ENCODE measurements at regions not wholly inside any gene's neighbourhood (a gene's known extent, or its start where the extent isn't known, plus 50 kb on each side); places are given as distances from the start of the nearest gene placed in this dataset.
"Not testable (repeated sequence)": the region's sequence is repeated elsewhere in the genome, so short reads cannot be mapped to it uniquely, and the experiment has no call there.

DNA sequence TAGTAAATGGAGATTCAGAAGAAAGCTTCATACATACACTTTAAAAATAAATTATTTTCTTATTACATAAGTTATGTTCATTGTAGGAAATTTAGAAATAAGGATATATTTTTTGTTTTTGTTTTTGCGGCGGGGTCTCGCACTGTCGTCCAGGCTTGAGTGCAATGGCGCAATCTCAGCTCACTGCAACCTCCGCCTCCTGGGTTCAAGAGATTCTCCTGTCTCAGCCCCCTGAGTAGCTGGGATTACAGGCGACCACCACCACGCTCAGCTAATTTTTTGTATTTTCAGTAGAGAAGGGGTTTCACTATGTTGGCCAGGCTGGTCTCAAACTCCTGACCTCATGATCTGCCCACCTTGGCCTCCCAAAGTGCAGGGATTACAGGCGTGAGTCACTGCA is 71.7 kb upstream of the TSC22D2 start:
- H3K4me3 Mint-ChIP-seq; DNase-seq; ATAC-seq (ENCODE audit: low read depth); H3K9me3 Mint-ChIP-seq; H3K27ac Mint-ChIP-seq; POLR2A ChIA-PET; H3K4me1 Mint-ChIP-seq; H3K36me3 Mint-ChIP-seq: not testable (repeated sequence)
- H3K27me3 Mint-ChIP-seq: peaks cover 23% of the 10 kb centered on the region

DNA sequence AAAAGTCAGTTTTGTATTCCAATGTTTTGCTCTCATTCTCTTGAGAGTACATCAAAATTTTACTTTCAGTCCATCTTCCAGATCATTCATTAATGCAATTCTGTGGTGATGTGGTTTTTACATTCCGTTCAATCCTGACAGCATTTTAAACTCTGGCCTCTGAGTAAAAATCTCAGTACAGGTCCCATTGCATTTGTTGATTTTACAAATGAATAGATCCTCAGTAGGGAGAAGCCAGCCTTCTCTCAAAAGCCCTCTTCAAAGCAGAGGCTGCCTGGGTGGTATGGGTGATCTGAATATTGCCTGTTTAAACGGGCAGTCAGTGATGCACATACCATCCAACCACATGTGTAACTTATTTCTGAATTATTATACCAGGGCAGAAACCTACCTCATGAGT is 72.5 kb upstream of the TSC22D2 start:
- Mint-ChIP-seq H3K27ac (no peak overlapping the region), H3K36me3 (no peaks in the 10 kb centered on the region), H3K4me3 (no peak overlapping the region), H3K4me1 (no peaks in the 10 kb centered on the region), H3K27me3 (peaks cover 24% of the 10 kb centered on the region), H3K9me3 (peaks cover 3% of the 10 kb centered on the region)
- ATAC-seq (ENCODE audit: low read depth) (no peak), DNase-seq (no peak)
- POLR2A ChIA-PET: no interaction called here

DNA sequence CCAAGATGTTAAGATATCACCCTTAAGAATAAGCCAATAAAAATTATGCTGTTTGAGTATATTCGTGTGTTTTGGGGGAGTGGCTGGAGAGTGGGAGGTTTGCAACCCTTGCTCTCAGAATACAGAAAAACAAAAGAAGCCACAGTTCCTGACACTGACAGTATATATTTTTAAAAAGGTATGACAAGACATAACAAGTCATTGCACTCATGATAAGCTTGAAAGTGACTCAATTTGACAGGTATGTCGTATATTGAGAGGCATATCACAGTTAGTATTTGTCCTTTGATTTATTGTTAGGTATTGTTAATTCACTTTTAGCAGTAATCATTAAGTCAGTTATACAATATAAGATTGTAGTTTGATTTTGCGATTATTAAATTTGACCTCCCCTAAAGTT is 73.1 kb upstream of the TSC22D2 start:
- H3K9me3 Mint-ChIP-seq: peaks cover 3% of the 10 kb centered on the region
- ATAC-seq (ENCODE audit: low read depth): no peak
- POLR2A ChIA-PET: no interaction called here

DNA sequence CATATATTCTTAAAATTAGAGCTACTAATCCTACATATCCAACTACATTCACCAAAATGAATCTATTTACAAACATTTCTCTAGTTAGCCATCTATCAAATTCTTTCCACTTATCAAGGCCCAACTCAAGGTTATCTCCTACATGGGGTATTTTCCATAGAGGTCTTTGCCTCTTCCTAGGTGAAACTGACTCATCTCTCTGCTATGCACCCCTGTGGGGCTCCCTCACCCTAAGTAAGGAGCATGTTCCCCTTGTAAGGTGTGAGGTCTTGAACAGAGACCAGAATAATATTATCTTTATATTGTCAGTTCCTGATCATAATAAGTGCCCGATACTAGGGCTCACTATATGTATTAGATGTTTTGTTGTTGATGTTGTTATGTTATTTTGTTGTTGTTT is 74.6 kb upstream of the TSC22D2 start:
- POLR2A ChIA-PET: no interaction called here

More for the DNA sequence above, 73.1 kb upstream of the TSC22D2 start:
- H3K27me3 Mint-ChIP-seq: peaks cover 23% of the 10 kb centered on the region
- H3K4me1 Mint-ChIP-seq: no peaks in the 10 kb centered on the region
- no peak for DNase-seq
- no peak overlapping the region for H3K4me3 Mint-ChIP-seq
- no peaks in the 10 kb centered on the region for H3K36me3 Mint-ChIP-seq
- no peak overlapping the region for H3K27ac Mint-ChIP-seq

DNA sequence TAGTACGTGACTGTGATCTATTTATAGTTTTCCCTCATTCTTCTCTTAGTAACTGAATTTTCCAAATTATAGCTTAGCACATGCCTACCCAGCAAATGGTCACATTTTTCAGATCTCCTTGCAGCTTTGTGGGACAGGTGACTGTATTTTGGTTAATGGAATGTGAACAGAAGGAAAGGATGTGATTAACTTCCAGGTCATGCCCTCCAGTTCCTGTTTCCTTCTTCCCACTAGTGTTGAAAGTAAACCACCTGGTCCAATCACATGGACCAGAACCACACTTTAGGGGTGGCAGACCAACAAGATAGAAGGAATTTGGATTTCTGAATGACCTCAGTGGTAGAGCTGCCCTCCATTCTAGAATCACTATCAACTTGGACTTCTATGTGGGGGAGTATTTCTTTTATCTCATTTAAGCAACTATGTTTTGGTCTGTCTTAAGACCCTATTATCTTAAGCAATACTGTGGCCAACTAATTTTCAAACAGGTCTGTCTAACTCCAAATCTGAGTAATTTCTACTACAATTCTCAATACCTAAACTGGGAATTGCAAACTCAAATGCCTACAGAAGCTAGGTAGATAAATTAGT is 76.0 kb upstream of the TSC22D2 start:
- H3K9me3 Mint-ChIP-seq: peaks cover 3% of the 10 kb centered on the region
- ATAC-seq (ENCODE audit: low read depth) (no peak), DNase-seq (no peak)
- POLR2A ChIA-PET: no interaction called here
- H3K4me3 Mint-ChIP-seq: no peak overlapping the region
- H3K36me3 Mint-ChIP-seq: no peaks in the 10 kb centered on the region
- H3K4me1 Mint-ChIP-seq: no peaks in the 10 kb centered on the region
- no peak overlapping the region for H3K27ac Mint-ChIP-seq
- peaks cover 9% of the 10 kb centered on the region for H3K27me3 Mint-ChIP-seq

More for the DNA sequence above, 74.6 kb upstream of the TSC22D2 start:
- Mint-ChIP-seq H3K27ac (no peak overlapping the region), H3K36me3 (no peaks in the 10 kb centered on the region), H3K27me3 (peaks cover 15% of the 10 kb centered on the region), H3K4me3 (no peak overlapping the region), H3K4me1 (no peaks in the 10 kb centered on the region), H3K9me3 (peaks cover 3% of the 10 kb centered on the region)
- no peak for ATAC-seq (ENCODE audit: low read depth)
- no peak for DNase-seq

DNA sequence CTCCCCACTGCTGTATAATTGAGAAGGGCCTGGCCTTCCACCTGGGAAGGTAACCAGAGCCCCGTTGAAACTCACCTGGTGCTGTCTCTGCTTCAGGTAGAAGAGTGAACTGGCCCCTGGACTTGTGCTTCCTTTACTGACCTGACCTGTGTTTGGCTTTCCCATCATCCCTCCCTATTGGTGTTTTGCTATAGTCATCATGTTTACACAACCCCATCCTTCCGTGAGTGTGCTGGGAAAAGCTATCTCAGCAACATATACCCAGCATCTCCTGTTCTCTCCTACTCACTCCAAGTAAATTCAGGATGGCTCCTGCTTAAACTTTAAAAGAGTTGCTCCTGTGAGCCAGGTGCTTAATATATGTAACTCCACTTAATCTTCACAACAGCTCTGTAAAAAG is 77.2 kb upstream of the TSC22D2 start:
- Mint-ChIP-seq H3K27me3 (peaks cover 6% of the 10 kb centered on the region), H3K4me1 (no peaks in the 10 kb centered on the region), H3K36me3 (no peaks in the 10 kb centered on the region)

DNA sequence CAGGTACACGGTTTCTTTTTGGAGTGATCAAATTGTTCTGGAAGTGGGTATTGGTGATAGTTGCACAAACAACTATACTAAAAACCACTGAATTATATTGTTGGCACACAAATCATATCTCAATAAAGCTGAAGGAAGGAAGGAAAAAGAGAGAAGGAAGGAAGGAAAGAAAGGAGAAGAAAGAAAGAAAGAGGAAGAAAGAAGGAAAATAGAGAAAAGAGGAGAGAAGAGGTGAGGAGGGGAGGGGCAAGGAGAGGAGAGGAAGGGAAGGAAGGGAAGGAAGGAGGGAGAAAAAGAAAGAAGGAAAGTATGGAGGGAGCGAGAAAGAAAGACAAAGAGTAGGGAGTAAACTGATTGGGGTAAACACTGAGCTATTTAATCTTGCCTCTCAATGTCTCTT is 77.9 kb upstream of the TSC22D2 start:
- no peaks in the 10 kb centered on the region for H3K36me3 Mint-ChIP-seq
- peaks cover 6% of the 10 kb centered on the region for H3K27me3 Mint-ChIP-seq
- H3K27ac Mint-ChIP-seq: no peak overlapping the region
- POLR2A ChIA-PET: interaction anchor here (0.6 kb wide), 1 partner anchor 255 kb away, joined by 6 read pairs; no protein-coding TSS in a partner anchor
- peaks cover 3% of the 10 kb centered on the region for H3K9me3 Mint-ChIP-seq
- DNase-seq (no peak), ATAC-seq (ENCODE audit: low read depth) (no peak)
- no peak overlapping the region for H3K4me3 Mint-ChIP-seq
- no peaks in the 10 kb centered on the region for H3K4me1 Mint-ChIP-seq

More for the DNA sequence above, 77.2 kb upstream of the TSC22D2 start:
- POLR2A ChIA-PET: no interaction called here
- peaks cover 3% of the 10 kb centered on the region for H3K9me3 Mint-ChIP-seq
- no peak overlapping the region for H3K27ac Mint-ChIP-seq
- no peak overlapping the region for H3K4me3 Mint-ChIP-seq
- no peak for ATAC-seq (ENCODE audit: low read depth)
- DNase-seq: no peak

DNA sequence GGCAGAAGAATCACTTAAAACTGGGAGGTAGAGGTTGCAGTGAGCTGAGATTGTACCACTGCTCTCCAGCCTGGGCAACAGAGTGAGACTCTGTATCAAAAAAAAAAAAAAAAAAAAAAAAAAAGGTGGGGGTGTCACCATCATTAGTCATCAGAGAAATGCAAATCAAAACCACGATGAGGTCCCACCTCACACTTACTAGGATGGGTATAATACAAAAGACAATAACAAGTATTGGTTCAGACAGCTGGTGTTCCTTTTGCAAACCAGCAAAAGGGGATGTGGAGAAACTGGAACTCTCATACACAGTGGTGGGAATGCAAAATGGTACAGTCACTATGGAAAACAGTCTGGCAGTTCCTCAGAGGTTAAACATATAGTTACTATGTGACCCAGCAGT is 78.7 kb upstream of the TSC22D2 start:
- H3K27me3 Mint-ChIP-seq: peaks cover 6% of the 10 kb centered on the region
- H3K27ac Mint-ChIP-seq: no peak overlapping the region
- peaks cover 3% of the 10 kb centered on the region for H3K9me3 Mint-ChIP-seq
- no peaks in the 10 kb centered on the region for H3K36me3 Mint-ChIP-seq
- no peaks in the 10 kb centered on the region for H3K4me1 Mint-ChIP-seq
- H3K4me3 Mint-ChIP-seq: no peak overlapping the region
- no peak for DNase-seq
- ATAC-seq (ENCODE audit: low read depth): no peak
- POLR2A ChIA-PET: no interaction called here

DNA sequence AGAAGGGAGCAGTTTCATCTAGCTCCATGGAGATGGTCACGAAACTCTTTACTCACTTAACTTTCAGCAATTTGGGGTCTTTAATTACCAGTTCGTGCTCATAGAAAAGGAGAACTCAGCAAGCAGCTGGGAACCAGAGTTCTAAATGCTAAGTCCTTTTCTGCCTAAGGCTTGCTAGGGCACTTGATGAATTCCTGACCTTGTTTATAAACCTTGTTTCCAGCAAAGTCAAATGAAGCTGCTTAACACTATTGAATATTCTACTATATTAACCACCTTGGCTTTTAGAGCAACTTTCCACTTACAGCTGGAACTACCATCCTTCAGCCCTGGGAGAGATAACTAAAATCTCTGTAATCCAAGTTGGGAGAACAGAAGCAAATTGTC is 79.5 kb upstream of the TSC22D2 start:
- H3K4me3 Mint-ChIP-seq: no peak overlapping the region
- no peaks in the 10 kb centered on the region for H3K4me1 Mint-ChIP-seq
- H3K27me3 Mint-ChIP-seq: peaks cover 7% of the 10 kb centered on the region
- no peak for ATAC-seq (ENCODE audit: low read depth)
- POLR2A ChIA-PET: no interaction called here
- no peak overlapping the region for H3K27ac Mint-ChIP-seq
- no peak for DNase-seq
- H3K9me3 Mint-ChIP-seq: peaks cover 3% of the 10 kb centered on the region
- no peaks in the 10 kb centered on the region for H3K36me3 Mint-ChIP-seq

DNA sequence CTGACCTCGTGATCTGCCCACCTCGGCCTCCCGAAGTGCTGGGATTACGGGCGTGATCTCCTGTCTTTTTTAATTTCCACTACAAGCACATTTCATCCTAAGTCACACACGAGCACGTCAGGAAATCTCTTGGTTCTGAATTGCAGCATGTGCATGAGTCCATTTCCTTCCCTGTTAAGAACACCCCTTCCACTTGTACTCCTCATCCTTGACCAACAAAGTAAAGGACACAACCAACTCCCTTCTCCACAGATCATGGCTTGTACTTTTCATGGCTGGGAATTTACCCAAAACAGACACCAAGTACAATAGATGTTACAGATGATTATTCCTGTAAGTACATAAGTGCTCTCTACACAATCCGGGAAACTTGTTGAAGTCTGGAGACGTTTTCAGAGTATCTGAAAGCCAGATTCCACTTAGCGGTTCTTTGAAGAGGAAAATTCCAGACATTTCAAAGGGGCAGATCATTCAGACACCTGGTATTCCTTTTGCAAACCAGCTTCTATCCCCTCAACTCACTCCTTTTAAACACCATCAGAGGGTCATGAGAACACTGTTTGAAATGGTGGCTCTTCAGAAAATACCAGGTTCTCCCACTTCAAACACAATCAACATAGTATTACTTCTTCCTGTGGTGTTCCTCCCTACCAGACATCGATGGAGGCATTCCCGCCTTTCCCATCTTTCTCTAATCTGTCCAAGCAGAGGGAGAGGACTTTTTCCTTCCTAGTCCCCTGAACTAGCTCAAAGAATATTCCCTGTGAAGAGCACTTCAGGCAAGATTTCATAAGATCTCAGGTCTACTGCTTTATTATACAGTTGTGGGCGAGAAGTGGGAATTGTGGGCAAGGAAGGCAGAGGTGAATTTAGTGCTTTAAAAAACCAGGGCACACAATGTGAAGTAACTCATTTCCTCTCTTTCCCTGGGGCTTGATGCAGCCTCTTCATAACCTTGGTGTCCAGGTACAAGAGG is 80.1 kb upstream of the TSC22D2 start:
- Mint-ChIP-seq H3K27ac (no peak overlapping the region), H3K4me3 (no peak overlapping the region), H3K27me3 (peaks cover 9% of the 10 kb centered on the region), H3K4me1 (no peaks in the 10 kb centered on the region), H3K9me3 (peaks cover 3% of the 10 kb centered on the region), H3K36me3 (no peaks in the 10 kb centered on the region)
- no peak for ATAC-seq (ENCODE audit: low read depth)
- POLR2A ChIA-PET: no interaction called here
- DNase-seq: no peak

DNA sequence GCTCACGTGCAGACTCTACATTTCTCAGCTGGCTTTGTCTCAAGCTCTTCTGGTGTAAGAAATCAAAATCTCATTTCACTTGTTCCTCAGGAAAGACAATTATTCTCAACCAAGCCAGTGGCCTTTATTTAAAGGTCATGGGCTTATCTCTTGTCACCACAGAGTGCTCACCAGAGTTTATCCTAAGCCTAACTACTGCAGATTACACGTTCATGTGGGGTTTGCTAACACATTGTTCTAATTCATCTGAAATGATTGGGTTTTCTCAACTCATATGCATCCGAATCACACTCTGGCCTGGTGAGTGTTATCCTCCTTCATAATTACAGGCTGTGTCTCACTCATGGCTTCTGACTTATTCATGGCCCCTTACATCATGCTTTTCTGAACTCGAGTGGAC is 83.3 kb upstream of the TSC22D2 start:
- no peak for ATAC-seq (ENCODE audit: low read depth)
- POLR2A ChIA-PET: no interaction called here
- H3K9me3 Mint-ChIP-seq: no peaks in the 10 kb centered on the region

DNA sequence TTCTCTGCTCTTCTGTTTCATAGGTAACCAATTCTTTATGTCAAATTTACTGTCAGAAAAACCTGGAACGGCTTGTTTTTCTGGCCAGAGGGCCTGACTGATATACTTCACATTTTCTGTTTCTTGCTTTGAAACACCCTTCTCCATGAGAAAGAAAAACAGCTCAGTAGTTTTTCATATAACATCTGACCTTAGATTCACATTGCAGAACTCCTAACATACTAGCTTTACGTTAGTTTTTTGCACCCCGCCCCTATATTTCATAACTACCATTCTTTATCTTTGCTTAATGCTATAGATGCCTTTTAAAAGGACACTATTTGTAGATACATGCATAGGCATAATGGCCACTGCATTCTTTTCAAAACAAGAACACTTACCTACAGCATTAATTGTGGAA is 83.9 kb upstream of the TSC22D2 start:
- Mint-ChIP-seq H3K4me1 (no peaks in the 10 kb centered on the region), H3K27me3 (peaks cover 7% of the 10 kb centered on the region), H3K27ac (no peak overlapping the region), H3K4me3 (no peak overlapping the region), H3K9me3 (no peaks in the 10 kb centered on the region), H3K36me3 (no peaks in the 10 kb centered on the region)
- no peak for DNase-seq
- ATAC-seq (ENCODE audit: low read depth): no peak
- POLR2A ChIA-PET: no interaction called here

More for the DNA sequence above, 83.3 kb upstream of the TSC22D2 start:
- no peaks in the 10 kb centered on the region for H3K4me1 Mint-ChIP-seq
- no peak for DNase-seq
- no peak overlapping the region for H3K27ac Mint-ChIP-seq
- peaks cover 7% of the 10 kb centered on the region for H3K27me3 Mint-ChIP-seq
- no peaks in the 10 kb centered on the region for H3K36me3 Mint-ChIP-seq
- no peak overlapping the region for H3K4me3 Mint-ChIP-seq

DNA sequence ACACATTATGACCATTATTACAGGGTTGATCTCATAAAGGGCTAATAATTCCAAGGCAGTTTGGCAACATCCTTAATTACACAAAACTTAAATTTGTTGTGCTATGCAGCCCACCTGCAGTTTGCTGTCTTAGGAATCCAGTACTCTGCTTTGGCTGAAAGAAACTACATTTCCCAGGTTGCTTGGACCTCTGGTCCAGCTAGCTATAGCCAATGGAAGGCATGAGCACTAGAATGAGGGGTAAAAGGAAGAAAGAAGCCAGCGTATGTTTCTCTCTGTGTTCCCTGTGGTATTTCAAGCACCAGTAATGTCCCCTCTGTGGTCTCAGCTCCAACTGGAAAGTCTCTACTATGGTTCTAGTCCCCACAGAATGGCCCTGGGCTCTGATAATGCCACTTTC is 84.3 kb upstream of the TSC22D2 start:
- ATAC-seq (ENCODE audit: low read depth) (no peak), DNase-seq (no peak)
- POLR2A ChIA-PET: no interaction called here
- H3K4me3 Mint-ChIP-seq: no peak overlapping the region
- H3K27ac Mint-ChIP-seq: no peak overlapping the region
- H3K4me1 Mint-ChIP-seq: no peaks in the 10 kb centered on the region
- H3K9me3 Mint-ChIP-seq: no peaks in the 10 kb centered on the region
- no peaks in the 10 kb centered on the region for H3K36me3 Mint-ChIP-seq
- H3K27me3 Mint-ChIP-seq: peaks cover 7% of the 10 kb centered on the region

DNA sequence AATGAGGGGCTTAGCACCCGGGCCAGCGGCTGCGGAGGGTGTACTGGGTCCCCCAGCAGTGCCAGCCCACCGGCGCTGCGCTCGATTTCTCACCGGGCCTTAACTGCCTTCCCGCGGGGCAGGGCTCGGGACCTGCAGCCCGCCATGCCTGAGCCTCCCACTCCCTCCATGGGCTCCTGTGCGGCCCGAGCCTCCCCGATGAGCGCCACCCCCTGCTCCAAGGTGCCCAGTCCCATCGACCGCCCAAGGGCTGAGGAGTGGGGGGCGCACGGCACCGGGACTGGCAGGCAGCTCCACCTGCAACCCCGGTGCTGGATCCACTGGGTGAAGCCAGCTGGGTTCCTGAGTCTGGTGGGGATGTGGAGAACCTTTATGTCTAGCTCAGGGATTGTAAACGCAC is 85.0 kb upstream of the TSC22D2 start:
- H3K4me1 Mint-ChIP-seq; H3K4me3 Mint-ChIP-seq; H3K27ac Mint-ChIP-seq; ATAC-seq (ENCODE audit: low read depth); H3K9me3 Mint-ChIP-seq; POLR2A ChIA-PET; DNase-seq; H3K27me3 Mint-ChIP-seq; H3K36me3 Mint-ChIP-seq: not testable (repeated sequence)

All from activated naive CD8-positive, alpha-beta T cell treated with anti-CD3 and anti-CD28 coated beads, Interleukin-2, amount 10 ng/mL, durations not matched to agents 7 days and 5 days (primary cell).